Suprapubic skin (tissue), 4 donors: ENCODE measurements at regions not wholly inside any gene's neighbourhood (a gene's known extent, or its start where the extent isn't known, plus 50 kb on each side); places are given as distances from the start of the nearest gene placed in this dataset.

ENCODE experiments used
- CTCF ChIP-seq, 2 donors: fragments of 200-600 bp in 1 of 2; fragments of 450-650 bp in 1 of 2; sonication (generic) in 1 of 2; IDR thresholded peaks; one replicate each; pipeline ENCODE4 v1.5.1; 2016 to 2019; ENCODE audit warnings: antibody characterized with exemption in 2 of 2, mild to moderate bottlenecking in 1 of 2, moderate library complexity in 1 of 2
- EP300 ChIP-seq: sonication (generic); formaldehyde crosslinking; IDR thresholded peaks from one replicate; pipeline ENCODE4 v1.6.1; 2017; ENCODE audit warnings: antibody characterized with exemption
- POLR2A ChIP-seq, 2 donors: fragments of 450-650 bp; IDR thresholded peaks; one replicate each; pipeline ENCODE4 v1.6.1; 2017; ENCODE audit warnings: antibody characterized with exemption in 2 of 2, mild to moderate bottlenecking in 2 of 2, moderate library complexity in 2 of 2
- POLR2AphosphoS5 ChIP-seq, 3 donors: sonication (generic); formaldehyde crosslinking; IDR thresholded peaks; one replicate each; pipeline ENCODE4 v1.6.1; 2017; ENCODE audit warnings: antibody characterized with exemption in 3 of 3

GRCh38 chr16:17538927-17539326, 68.2 kb upstream of the XYLT1 start:
- TF ChIP-seq CTCF (IDR thresholded peaks at IDR 0.05) (no peak), POLR2AphosphoS5 (IDR thresholded peaks at IDR 0.05) (no peak), POLR2A (IDR thresholded peaks at IDR 0.05) (no peak), EP300 (no peak)
